ENCODE measurements at regions not wholly inside any gene's neighbourhood (a gene's known extent, or its start where the extent isn't known, plus 50 kb on each side); places are given as distances from the start of the nearest gene placed in this dataset.

GRCh38 chr5:143571642-143572624, 168.4 kb upstream of the NR3C1 start:
- ChIA-PET POLR2A (interaction anchor here (1.4 kb wide), 1 partner anchor 111 kb away, joined by 3 read pairs; no protein-coding TSS in a partner anchor), CTCF (no interaction called here)
- DNase-seq (ENCODE audit: extremely low spot score): no peak
- TF ChIP-seq CTBP1 (IDR thresholded peaks at IDR 0.05; ENCODE audit: borderline replicate concordance) (no peak), ELF4 (IDR thresholded peaks at IDR 0.05) (no peak), FOXA1 (IDR thresholded peaks at IDR 0.05) (no peak), SUZ12 (IDR thresholded peaks at IDR 0.05) (no peak), ARNT (IDR thresholded peaks at IDR 0.05) (no peak), FOXK2 (IDR thresholded peaks at IDR 0.05) (no peak), L3MBTL2 (conservative IDR thresholded peaks at IDR 0.05) (no peak), FOXM1 (IDR thresholded peaks at IDR 0.05; ENCODE audit: borderline replicate concordance) (no peak), NFRKB (IDR thresholded peaks at IDR 0.05) (no peak), BHLHE40 (IDR thresholded peaks at IDR 0.05; ENCODE audit: borderline replicate concordance) (no peak), SP1 (IDR thresholded peaks at IDR 0.05) (no peak), PKNOX1 (IDR thresholded peaks at IDR 0.05) (no peak), HDGF (IDR thresholded peaks at IDR 0.05; ENCODE audit: borderline replicate concordance) (no peak), ZNF384 (IDR thresholded peaks at IDR 0.05) (no peak)

GRCh38 chr5:143570989-143571388, 167.5 kb upstream of the NR3C1 start:
- POLR2A ChIA-PET: interaction anchor here (1.3 kb wide), 1 partner anchor 166 kb away, joined by 3 read pairs; no protein-coding TSS in a partner anchor
- CTCF ChIA-PET: no interaction called here
- no peak for DNase-seq (ENCODE audit: extremely low spot score)
- TF ChIP-seq CTBP1 (IDR thresholded peaks at IDR 0.05; ENCODE audit: borderline replicate concordance) (no peak), HDGF (IDR thresholded peaks at IDR 0.05; ENCODE audit: borderline replicate concordance) (no peak), PKNOX1 (IDR thresholded peaks at IDR 0.05) (no peak), TARDBP (IDR thresholded peaks at IDR 0.05) (no peak), ARNT (IDR thresholded peaks at IDR 0.05) (no peak), LEF1 (IDR thresholded peaks at IDR 0.05; ENCODE audit: borderline replicate concordance) (no peak), FOXA1 (IDR thresholded peaks at IDR 0.05) (no peak), ELF4 (IDR thresholded peaks at IDR 0.05) (no peak), L3MBTL2 (conservative IDR thresholded peaks at IDR 0.05) (no peak), ZNF384 (IDR thresholded peaks at IDR 0.05) (no peak), FOXM1 (IDR thresholded peaks at IDR 0.05; ENCODE audit: borderline replicate concordance) (no peak), BHLHE40 (IDR thresholded peaks at IDR 0.05; ENCODE audit: borderline replicate concordance) (no peak), NFRKB (IDR thresholded peaks at IDR 0.05) (no peak), SUZ12 (IDR thresholded peaks at IDR 0.05) (no peak), SP1 (IDR thresholded peaks at IDR 0.05) (no peak), FOXK2 (IDR thresholded peaks at IDR 0.05) (no peak)

GRCh38 chr5:143569722-143570567, 166.5 kb upstream of the NR3C1 start:
- TF ChIP-seq ELF4 (IDR thresholded peaks at IDR 0.05) (no peak), NFRKB (IDR thresholded peaks at IDR 0.05) (no peak), SUZ12 (IDR thresholded peaks at IDR 0.05) (no peak), BHLHE40 (IDR thresholded peaks at IDR 0.05; ENCODE audit: borderline replicate concordance) (no peak), ZNF384 (IDR thresholded peaks at IDR 0.05) (no peak), ARNT (IDR thresholded peaks at IDR 0.05) (no peak), SP1 (IDR thresholded peaks at IDR 0.05) (no peak), TARDBP (IDR thresholded peaks at IDR 0.05) (no peak), LEF1 (IDR thresholded peaks at IDR 0.05; ENCODE audit: borderline replicate concordance) (no peak), FOXM1 (IDR thresholded peaks at IDR 0.05; ENCODE audit: borderline replicate concordance) (no peak), FOXK2 (IDR thresholded peaks at IDR 0.05) (no peak)
- DNase-seq (ENCODE audit: extremely low spot score): no peak
- POLR2A ChIA-PET: interaction anchor here (1.3 kb wide), 1 partner anchor 165 kb away, joined by 3 read pairs; no protein-coding TSS in a partner anchor
- CTCF ChIA-PET: no interaction called here

GRCh38 chr5:143569213-143569701, 165.8 kb upstream of the NR3C1 start:
- no peak for DNase-seq (ENCODE audit: extremely low spot score)
- TF ChIP-seq FOXK2 (IDR thresholded peaks at IDR 0.05): no peak
- no peak for TF ChIP-seq HDGF (IDR thresholded peaks at IDR 0.05; ENCODE audit: borderline replicate concordance)
- TF ChIP-seq L3MBTL2 (conservative IDR thresholded peaks at IDR 0.05): no peak
- no peak for TF ChIP-seq ELF4 (IDR thresholded peaks at IDR 0.05)
- no peak for TF ChIP-seq ZNF384 (IDR thresholded peaks at IDR 0.05)
- no peak for TF ChIP-seq SUZ12 (IDR thresholded peaks at IDR 0.05)
- no peak for TF ChIP-seq TARDBP (IDR thresholded peaks at IDR 0.05)
- TF ChIP-seq PKNOX1 (IDR thresholded peaks at IDR 0.05): no peak
- no peak for TF ChIP-seq BHLHE40 (IDR thresholded peaks at IDR 0.05; ENCODE audit: borderline replicate concordance)
- TF ChIP-seq FOXM1 (IDR thresholded peaks at IDR 0.05; ENCODE audit: borderline replicate concordance): no peak
- CTCF ChIA-PET: no interaction called here
- POLR2A ChIA-PET: no interaction called here
